Left lung (tissue), 4 donors: ENCODE measurements at regions not wholly inside any gene's neighbourhood (a gene's known extent, or its start where the extent isn't known, plus 50 kb on each side); places are given as distances from the start of the nearest gene placed in this dataset.

Experiments used
- ATAC-seq: fragments of 200-7000 bp; cut with Tn5 transposase; one replicate; pipeline ENCODE4 v1.9.1; 2020; ENCODE audit warnings: moderate library complexity
- DNase-seq, 4 donors: peaks; one replicate each; pipeline ENCODE4 v3.0.0-alpha.2; 2013 to 2020
- H3K27ac ChIP-seq, 2 donors: fragments of 200-600 bp; sonication (generic) in 1 of 2; one replicate each; pipeline versions ENCODE4 v1.5.0 to v1.8.0; 2020 to 2021
- H3K27me3 ChIP-seq, 2 donors: fragments of 200-600 bp; sonication (generic) in 1 of 2; one replicate each; pipeline versions ENCODE4 v1.5.0 to v1.8.0; 2020 to 2021
- H3K36me3 ChIP-seq, 2 donors: fragments of 200-600 bp; sonication (generic) in 1 of 2; one replicate each; pipeline versions ENCODE4 v1.5.0 to v1.8.0; 2020 to 2021
- H3K4me1 ChIP-seq, 2 donors: fragments of 200-600 bp; one replicate each; pipeline ENCODE4 v1.8.0; 2021
- H3K4me3 ChIP-seq, 2 donors: fragments of 200-600 bp; sonication (generic) in 1 of 2; one replicate each; pipeline versions ENCODE4 v1.5.0 to v1.8.0; 2020 to 2021; ENCODE audit warnings: mild to moderate bottlenecking in 1 of 2
- H3K9me3 ChIP-seq, 2 donors: fragments of 200-600 bp; sonication (generic) in 1 of 2; one replicate each; pipeline versions ENCODE4 v1.5.0 to v1.8.0; 2020 to 2021
- CTCF ChIP-seq, 2 donors: fragments of 200-600 bp; sonication (generic) in 1 of 2; IDR thresholded peaks; one replicate each; pipeline versions ENCODE4 v1.5.0 to v1.8.0; 2021; ENCODE audit warnings: antibody characterized with exemption in 2 of 2
- intact Hi-C, 2 donors: fragments of 100-400 bp; cut with DNase I; formaldehyde crosslinking; loops; one replicate each; pipeline versions ENCODE4 v1.11.2 to v1.14.2; 2022
- donor health status: DM: no; HTN: yes; CAD: no.
- donor health status: DM: no; HTN: no; CAD: no.

GRCh38 chrX:6909396-6909795 lies 238.1 kb upstream of the STS start:
- intact Hi-C loops = no loop called here
- Histone ChIP-seq H3K4me1 (no peaks in the 10 kb centered on the region), H3K36me3 (no peaks in the 10 kb centered on the region), H3K27me3 (no peaks in the 10 kb centered on the region), H3K9me3 (no peaks in the 10 kb centered on the region), H3K27ac (no peak overlapping the region), H3K4me3 (no peak overlapping the region)
- DNase-seq = no peak
- TF ChIP-seq CTCF (IDR thresholded peaks at IDR 0.05) = no peak
- no peak for ATAC-seq

GRCh38 chrX:6906608-6907007 lies 240.9 kb upstream of the STS start:
- no peak for TF ChIP-seq CTCF (IDR thresholded peaks at IDR 0.05)
- Histone ChIP-seq H3K4me3 (no peak overlapping the region), H3K36me3 (no peaks in the 10 kb centered on the region), H3K4me1 (no peaks in the 10 kb centered on the region), H3K27me3 (no peaks in the 10 kb centered on the region), H3K9me3 (no peaks in the 10 kb centered on the region), H3K27ac (no peak overlapping the region)
- intact Hi-C loops = no loop called here
- ATAC-seq (no peak), DNase-seq (no peak)

- TF ChIP-seq CTCF (IDR thresholded peaks at IDR 0.05) = no peak
- no peak overlapping the region for H3K4me3 ChIP-seq
- intact Hi-C loops = no loop called here
- no peak for ATAC-seq
- H3K27me3 ChIP-seq = no peaks in the 10 kb centered on the region
- no peaks in the 10 kb centered on the region for H3K36me3 ChIP-seq
- H3K4me1 ChIP-seq = no peaks in the 10 kb centered on the region
- no peaks in the 10 kb centered on the region for H3K9me3 ChIP-seq
- DNase-seq = no peak
- no peak overlapping the region for H3K27ac ChIP-seq
Observed at GRCh38 chrX:6904156-6904555, 243.4 kb upstream of the STS start.

- ATAC-seq (no peak), DNase-seq (peak in 2 of 4 donors; percentile 23 to 26)
- no peak for TF ChIP-seq CTCF (IDR thresholded peaks at IDR 0.05)
- no peak overlapping the region for H3K27ac ChIP-seq
- intact Hi-C loops = no loop called here
- no peaks in the 10 kb centered on the region for H3K4me1 ChIP-seq
- H3K27me3 ChIP-seq = no peaks in the 10 kb centered on the region
- no peaks in the 10 kb centered on the region for H3K36me3 ChIP-seq
- H3K4me3 ChIP-seq = no peak overlapping the region
- H3K9me3 ChIP-seq = no peaks in the 10 kb centered on the region
Observed at GRCh38 chrX:6898371-6898770, 249.1 kb upstream of the STS start.

DNA sequence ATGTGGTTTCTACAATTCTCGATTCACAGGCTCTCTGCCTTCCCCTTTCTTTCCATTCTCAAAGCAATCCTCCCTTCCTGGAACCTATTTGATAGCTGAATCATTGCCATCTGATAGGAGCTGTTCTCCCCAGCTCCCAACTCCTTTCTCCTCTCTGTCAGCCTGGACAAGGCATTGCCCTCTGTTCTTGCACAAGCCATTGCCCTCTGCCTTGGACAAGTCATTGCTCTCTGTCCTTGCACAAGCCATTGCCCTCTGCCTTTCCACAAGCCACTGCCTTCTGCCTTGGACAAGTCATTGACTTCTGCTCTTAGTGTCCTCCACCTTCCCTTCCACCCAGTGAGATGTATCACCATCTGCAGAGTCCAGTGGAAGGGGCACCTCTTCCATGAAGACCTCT lies 256.1 kb upstream of the STS start:
- peaks cover 0 to 7% of the 10 kb centered on the region in 2 donors for H3K9me3 ChIP-seq
- no peak for TF ChIP-seq CTCF (IDR thresholded peaks at IDR 0.05)

More for the DNA sequence above, 256.1 kb upstream of the STS start:
- DNase-seq (no peak), ATAC-seq (no peak)
- H3K36me3 ChIP-seq = no peaks in the 10 kb centered on the region
- intact Hi-C loops = no loop called here
- no peak overlapping the region for H3K4me3 ChIP-seq
- no peak overlapping the region for H3K27ac ChIP-seq
- H3K4me1 ChIP-seq = no peaks in the 10 kb centered on the region
- no peaks in the 10 kb centered on the region for H3K27me3 ChIP-seq
